SK-N-MC (cell line): ENCODE measurements at regions not wholly inside any gene's neighbourhood (a gene's known extent, or its start where the extent isn't known, plus 50 kb on each side); places are given as distances from the start of the nearest gene placed in this dataset.

Experiments used
- EZH2 ChIP-seq: fragments of 200-600 bp; sonication (generic); IDR thresholded peaks from one replicate; pipeline ENCODE4 v1.6.1; 2017; ENCODE audit warnings: antibody characterized with exemption
- POLR2AphosphoS5 ChIP-seq: IDR thresholded peaks from 2 replicates; pipeline ENCODE4 v1.6.1; 2012; ENCODE audit warnings: mild to moderate bottlenecking, low read depth, low read length, borderline replicate concordance

DNA sequence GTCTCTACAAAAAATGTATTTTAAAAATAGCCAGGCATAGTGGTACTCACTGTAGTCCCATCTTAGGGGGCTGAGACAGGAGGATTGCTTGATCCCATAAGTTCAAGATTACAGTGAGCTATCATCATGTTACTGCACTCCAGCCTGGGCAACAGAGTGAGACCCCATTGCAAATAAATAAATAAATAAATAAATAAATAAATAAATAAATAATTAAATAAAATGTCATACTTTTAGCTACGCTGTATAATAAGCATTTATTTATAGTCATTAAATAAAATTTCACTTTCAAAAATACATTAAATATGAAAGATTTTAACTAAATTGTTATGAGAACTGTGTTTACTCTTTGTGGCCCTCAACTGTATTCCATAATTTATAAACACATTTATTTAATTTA is 1124.2 kb downstream of the PCDH7 start:
- TF ChIP-seq EZH2 (no peak), POLR2AphosphoS5 (no peak)
